IPS-NIHi11 (cell line): ENCODE measurements at regions not wholly inside any gene's neighbourhood (a gene's known extent, or its start where the extent isn't known, plus 50 kb on each side); places are given as distances from the start of the nearest gene placed in this dataset.

Experiments used
- DNase-seq: peaks from one replicate; pipeline ENCODE4 v3.0.0; 2012; ENCODE audit warnings: mixed read lengths, low spot score

DNA sequence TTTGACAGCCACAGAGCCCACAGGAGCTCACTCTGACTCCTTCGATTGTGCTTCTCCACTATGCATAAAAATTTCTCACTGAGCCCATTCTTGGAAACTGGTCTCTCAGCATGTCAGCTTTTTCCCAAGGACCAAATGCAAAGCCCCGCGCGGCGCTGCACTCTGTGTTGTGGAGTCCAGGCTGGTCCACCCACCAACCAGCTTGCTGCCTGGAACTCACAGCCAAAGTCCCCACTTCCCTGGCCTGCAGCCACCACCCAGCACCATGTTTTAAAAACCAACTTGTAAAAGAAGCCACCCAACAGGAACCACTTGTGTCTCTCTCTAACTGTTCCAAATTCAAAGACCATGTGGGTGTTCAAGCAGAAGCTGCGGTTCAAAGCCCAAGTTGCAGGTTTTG, 124.4 kb downstream of the SPATA19 start:
- no peak for DNase-seq

DNA sequence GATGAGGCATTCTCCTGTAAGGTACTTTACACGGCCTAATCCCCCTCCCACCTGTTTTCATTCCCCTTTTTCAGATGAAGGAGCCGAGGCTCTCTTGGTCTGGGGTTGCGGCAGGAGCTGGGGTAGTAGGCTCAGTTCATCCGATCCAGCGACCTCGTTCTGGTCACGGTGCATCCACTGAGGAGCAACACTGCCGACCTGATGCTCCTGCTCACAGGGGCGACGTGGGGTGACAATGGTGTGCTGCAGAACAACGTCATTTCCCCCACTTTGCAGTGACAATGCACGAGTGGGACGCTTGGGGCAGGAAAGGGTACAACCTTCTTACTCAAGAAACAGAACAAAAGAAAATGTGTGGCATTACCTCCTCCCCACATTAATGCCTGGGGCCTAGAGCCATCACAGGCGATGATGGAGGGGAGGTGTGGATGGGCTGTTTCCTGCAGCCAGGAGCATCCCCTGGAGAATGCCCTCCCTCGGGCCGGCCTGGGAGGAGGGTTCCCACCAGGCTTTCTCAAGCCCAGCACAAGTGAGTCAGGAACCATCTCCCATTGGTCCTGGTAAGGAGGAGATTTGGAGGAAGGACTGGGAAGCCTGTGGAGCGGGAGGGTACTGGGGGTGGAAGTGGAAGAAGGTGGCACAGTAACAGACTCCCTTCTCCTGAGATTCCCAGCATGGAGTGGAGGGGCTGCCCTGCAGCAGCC, 125.6 kb downstream of the SPATA19 start:
- no peak for DNase-seq

GRCh38 chr11:133718831-133719230, 126.5 kb downstream of the SPATA19 start:
- DNase-seq: no peak

- no peak for DNase-seq
Observed at GRCh38 chr11:133718238-133718637, 127.1 kb downstream of the SPATA19 start.

DNA sequence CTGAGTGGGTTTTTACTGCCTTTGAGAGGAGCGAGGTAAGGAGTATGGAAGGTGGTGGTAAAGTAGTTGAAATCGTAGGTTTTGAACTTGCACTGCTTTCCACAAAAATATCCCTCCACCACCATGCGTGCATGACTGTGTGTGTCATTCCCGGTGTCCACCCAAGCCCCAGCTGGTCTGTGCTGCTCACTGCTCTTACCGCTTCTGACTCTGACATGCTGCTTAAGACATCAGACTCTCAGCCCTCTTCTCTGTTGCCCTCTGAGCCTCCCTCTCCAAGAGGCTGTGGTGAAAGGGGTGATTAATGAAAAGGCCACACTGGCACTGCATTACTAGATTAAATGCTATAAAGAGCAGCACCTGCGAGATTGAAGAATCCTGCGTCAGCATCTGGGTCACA, 128.7 kb downstream of the SPATA19 start:
- no peak for DNase-seq

- no peak for DNase-seq
Observed at GRCh38 chr11:133715602-133716001, 129.7 kb downstream of the SPATA19 start.

- DNase-seq: no peak
Observed at GRCh38 chr11:133714471-133715375, 130.6 kb downstream of the SPATA19 start.

DNA sequence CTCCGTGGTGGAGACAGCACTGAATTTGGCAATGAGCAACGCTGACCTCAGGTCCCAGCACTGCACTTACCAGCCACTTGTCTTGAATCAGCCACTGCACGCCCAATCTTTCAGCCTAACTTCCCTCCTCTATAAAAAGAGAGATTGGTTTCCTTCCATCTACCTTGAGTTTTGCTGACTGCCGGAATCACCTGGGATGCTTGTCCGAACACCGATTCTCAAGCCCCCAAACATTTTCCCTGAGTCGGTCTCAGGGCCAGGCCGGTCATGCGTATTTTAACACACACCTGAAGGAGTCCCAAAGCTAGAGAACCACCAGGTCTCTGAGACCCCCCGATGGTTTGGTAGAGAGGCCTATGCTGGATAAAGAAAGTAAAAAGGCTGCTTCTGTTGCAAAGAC, 131.5 kb downstream of the SPATA19 start:
- no peak for DNase-seq

DNA sequence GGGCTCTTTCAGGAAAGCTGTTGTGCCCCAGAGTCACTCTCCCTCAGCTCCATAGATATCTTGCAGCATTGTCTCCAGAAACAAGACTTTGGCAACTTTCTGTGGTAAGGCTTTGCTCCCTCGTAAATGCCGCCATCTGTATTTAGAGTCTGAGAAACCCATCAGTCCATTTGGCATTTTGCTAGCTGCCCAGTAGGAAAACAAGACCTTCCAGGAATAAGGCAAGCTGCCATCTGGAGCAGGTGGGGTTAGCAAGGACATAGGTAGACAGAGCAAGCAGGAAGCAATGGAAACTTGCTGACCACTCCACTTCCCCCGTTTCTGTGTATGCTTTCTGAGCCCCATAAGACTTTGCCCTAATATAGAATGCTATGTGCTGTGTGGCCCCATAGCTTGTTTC, 131.9 kb downstream of the SPATA19 start:
- DNase-seq: no peak

- DNase-seq: no peak
Observed at GRCh38 chr11:133712051-133712560, 133.2 kb downstream of the SPATA19 start.

DNA sequence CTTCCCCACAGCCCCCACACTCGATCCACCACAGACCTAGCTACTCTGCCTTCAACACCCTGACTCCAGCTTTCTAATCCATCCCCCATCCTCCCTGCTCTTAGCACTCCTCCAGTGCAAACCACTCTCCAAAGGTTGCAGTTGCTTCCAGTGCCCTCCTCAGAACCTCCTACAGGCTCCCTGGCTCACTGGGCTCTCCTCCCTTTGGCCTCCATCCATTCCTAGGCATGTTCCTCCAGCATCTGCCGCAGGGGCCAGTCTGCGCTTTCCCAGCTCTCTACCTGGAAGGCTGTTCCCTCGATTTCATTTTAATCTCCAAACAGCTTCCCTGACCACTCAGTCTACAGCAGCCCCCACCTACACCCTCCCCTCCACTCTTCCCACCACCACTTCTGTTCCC, 133.8 kb downstream of the SPATA19 start:
- no peak for DNase-seq

DNA sequence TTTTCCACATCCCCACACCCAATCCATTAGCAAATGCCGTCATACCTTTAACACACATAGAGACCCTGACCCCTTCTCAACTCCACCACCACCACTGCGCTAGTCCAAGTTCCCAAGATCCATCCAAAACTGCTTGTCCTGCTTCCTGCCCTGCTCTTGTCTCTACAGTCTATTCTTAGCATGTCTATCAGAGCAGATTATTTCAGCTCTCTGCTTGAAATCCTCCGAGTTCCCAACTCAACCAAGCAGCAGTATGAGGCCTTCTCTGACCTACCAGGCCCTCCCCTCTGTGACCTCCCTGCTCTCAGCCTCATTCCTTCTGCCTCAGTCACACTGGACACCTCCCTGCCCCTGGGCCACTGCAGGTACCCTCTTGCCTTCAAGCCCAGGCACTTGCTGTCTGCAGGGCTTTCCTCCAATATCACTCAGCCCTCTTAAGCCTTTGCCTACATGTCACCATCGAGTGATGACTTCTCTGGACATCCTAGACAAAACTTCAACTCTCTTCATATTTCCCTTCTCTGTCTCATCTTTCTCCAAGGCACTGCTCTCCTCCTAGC, 134.6 kb downstream of the SPATA19 start:
- no peak for DNase-seq

GRCh38 chr11:133710241-133710640, 135.1 kb downstream of the SPATA19 start:
- DNase-seq: no peak

- no peak for DNase-seq
Observed at GRCh38 chr11:133708547-133709051, 136.7 kb downstream of the SPATA19 start.

GRCh38 chr11:133706925-133707794, 138.2 kb downstream of the SPATA19 start:
- DNase-seq: no peak

- no peak for DNase-seq
Observed at GRCh38 chr11:133705873-133706272, 139.4 kb downstream of the SPATA19 start.

DNA sequence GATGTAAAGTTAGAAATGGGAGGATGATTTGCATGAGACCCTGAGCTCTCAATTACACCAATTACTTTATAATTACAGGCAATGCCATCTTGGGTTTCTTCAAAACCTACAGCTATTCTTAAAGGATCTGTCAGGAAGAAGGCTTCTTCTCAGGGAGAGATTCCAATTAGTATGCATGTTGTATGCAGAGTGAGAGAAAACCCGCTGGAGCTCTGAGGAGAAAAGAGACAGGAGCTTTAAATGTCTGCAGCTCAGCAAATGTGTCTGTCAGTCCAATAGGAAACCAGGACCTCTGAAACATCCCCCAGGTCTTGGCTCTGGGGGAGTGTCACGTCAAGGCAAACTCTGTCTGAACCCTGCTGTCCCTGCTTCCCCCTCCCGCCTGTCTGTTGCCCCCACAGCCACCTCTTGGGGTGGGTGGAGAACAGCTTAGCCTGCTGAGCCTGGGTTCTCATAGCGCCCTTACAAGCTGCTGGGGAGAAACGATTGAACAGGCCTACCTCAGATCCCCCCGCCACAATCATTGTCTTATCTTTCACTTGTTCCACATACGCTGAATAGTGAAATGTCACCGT, 140.2 kb downstream of the SPATA19 start:
- DNase-seq: no peak

DNA sequence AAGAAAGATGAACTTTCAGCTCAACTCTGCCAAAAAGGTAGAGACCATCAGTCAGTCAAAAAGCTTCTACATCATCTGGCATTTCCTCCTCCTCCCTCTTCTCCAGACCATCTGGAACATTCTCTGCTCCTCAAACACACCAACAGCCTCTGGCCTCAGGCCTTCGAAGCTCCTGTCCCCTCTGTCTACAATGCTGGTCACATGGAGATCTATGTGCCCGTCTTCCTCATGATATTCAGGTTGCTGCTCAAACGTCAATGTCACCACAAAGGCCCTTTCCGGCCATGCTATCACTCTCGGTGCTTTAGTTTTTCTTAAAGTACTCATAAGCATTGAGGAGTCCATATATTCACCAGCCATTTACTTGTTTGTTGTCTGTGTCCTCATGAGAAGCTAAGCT, 146.2 kb downstream of the SPATA19 start:
- DNase-seq: no peak

DNA sequence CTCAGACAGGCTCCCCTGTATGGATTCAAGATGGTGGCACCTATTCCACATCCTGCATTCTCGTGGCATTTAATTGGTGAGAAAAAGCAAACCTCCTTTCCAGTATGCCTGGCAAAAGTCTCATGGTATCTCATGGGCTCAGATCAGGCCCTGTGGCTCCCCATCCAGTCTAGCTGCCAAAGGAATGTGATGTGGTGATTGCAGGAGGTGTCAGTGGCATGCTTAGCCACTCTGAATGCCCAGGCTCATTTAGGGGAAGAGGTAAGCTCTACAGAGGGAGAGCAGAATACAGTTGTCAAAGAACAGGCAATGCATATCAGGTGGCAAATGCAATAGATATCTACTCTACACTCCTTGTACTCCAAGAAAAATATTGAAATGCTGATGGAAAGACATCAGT, 146.7 kb downstream of the SPATA19 start:
- DNase-seq: no peak

DNA sequence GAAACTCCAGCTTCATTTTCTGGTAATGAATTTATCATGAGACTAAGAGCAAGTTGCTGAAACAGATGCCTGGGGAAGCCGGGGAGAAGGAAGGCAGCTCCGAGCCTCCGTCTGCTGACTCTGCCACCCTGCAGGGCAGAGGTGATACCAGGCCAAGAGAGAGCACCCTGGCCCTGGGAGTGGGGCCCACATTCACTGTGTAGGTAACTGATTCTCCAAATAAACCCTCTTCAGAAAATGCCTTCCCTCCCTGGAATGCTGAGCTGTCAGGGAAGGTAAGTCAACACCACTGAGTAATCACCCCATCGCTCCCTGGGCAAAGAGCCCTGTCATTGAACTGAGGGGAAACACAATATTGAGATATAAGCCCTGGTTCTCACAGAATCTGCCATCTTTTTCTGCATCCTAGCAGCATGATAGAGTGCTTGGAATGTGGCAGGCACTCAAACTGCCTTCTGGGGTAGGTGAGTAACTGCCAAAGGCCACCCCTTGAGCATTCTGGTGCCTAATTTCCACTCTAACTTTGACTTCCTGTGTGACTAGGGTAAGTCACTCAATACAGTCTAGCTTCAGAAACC, 147.6 kb downstream of the SPATA19 start:
- DNase-seq: no peak

DNA sequence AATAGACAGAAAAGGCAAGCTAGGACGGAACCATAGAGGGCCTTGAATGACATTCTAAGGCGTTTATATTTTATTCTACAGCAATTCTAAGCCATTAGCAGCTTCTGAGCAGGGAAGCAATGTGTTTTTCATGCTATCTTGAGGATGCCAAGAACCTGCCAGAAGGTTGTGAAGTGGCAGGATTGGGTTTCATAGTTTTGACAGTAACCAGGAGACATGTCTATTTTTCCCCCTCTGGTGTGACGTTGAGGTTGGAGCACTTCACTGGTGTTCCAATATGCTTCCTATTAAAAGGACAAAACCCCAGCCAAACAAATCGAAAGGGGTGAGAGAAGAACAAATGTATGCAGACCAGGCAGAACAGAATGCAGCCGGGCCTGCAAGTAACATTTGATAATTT, 148.2 kb downstream of the SPATA19 start:
- no peak for DNase-seq
